Stimulated activated CD4-positive, alpha-beta T cell treated with anti-CD3 and anti-CD28 coated beads, Interleukin-15, amount 100 ng/mL, for 48 hours (primary cell): ENCODE measurements at regions not wholly inside any gene's neighbourhood (a gene's known extent, or its start where the extent isn't known, plus 50 kb on each side); places are given as distances from the start of the nearest gene placed in this dataset.

Source experiments
- DNase-seq, 2 donors: peaks; one replicate each; pipeline ENCODE4 v3.0.0-alpha.2; 2020; ENCODE audit warnings: low read depth in 2 of 2

GRCh38 chr2:239692919-239693318 is 292.1 kb upstream of the HDAC4 start:
- DNase-seq: no peak

GRCh38 chr2:239692362-239692851 is 291.6 kb upstream of the HDAC4 start:
- DNase-seq: no peak

GRCh38 chr2:239691720-239692119 is 290.9 kb upstream of the HDAC4 start:
- no peak for DNase-seq

- no peak for DNase-seq
These were observed 290.1 kb upstream of the HDAC4 start for GRCh38 chr2:239690651-239691631.

- DNase-seq: no peak
These were observed 289.2 kb upstream of the HDAC4 start for GRCh38 chr2:239689985-239690384.

- DNase-seq: no peak
These were observed 288.6 kb upstream of the HDAC4 start for GRCh38 chr2:239689410-239689809.

- DNase-seq: no peak
These were observed 288.0 kb upstream of the HDAC4 start for GRCh38 chr2:239688840-239689239.

- DNase-seq: no peak
These were observed 287.4 kb upstream of the HDAC4 start for GRCh38 chr2:239688122-239688681.

- DNase-seq: no peak
These were observed 286.6 kb upstream of the HDAC4 start for GRCh38 chr2:239687441-239687840.

GRCh38 chr2:239685965-239686364 is 285.1 kb upstream of the HDAC4 start:
- DNase-seq: no peak

GRCh38 chr2:239685556-239685955 is 284.7 kb upstream of the HDAC4 start:
- no peak for DNase-seq

- DNase-seq: no peak
These were observed 284.2 kb upstream of the HDAC4 start for GRCh38 chr2:239684996-239685395.

GRCh38 chr2:239684271-239684810 is 283.5 kb upstream of the HDAC4 start:
- no peak for DNase-seq

- no peak for DNase-seq
These were observed 281.7 kb upstream of the HDAC4 start for GRCh38 chr2:239682518-239682917.

- no peak for DNase-seq
These were observed 278.9 kb upstream of the HDAC4 start for GRCh38 chr2:239679755-239680154.

- no peak for DNase-seq
These were observed 278.0 kb upstream of the HDAC4 start for GRCh38 chr2:239678666-239679296.

- no peak for DNase-seq
These were observed 277.3 kb upstream of the HDAC4 start for GRCh38 chr2:239678186-239678490.

- no peak for DNase-seq
These were observed 276.8 kb upstream of the HDAC4 start for GRCh38 chr2:239677453-239678185.

GRCh38 chr2:239676716-239677452 is 276.1 kb upstream of the HDAC4 start:
- no peak for DNase-seq

GRCh38 chr2:239675826-239676715 is 275.3 kb upstream of the HDAC4 start:
- no peak for DNase-seq
